GM06990 (cell line): ENCODE measurements at regions not wholly inside any gene's neighbourhood (a gene's known extent, or its start where the extent isn't known, plus 50 kb on each side); places are given as distances from the start of the nearest gene placed in this dataset.
"Not testable (repeated sequence)": the region's sequence is repeated elsewhere in the genome, so short reads cannot be mapped to it uniquely, and the experiment has no call there.

Experiments used
- DNase-seq: peaks from one replicate; pipeline ENCODE4 v3.0.0-alpha.2; 2011; ENCODE audit not compliant: insufficient read length; ENCODE audit errors: extremely low read depth
- H3K27me3 ChIP-seq: replicated peaks from 2 replicates; pipeline ENCODE4 v1.6.0; 2011; ENCODE audit warnings: low read length; ENCODE audit not compliant: control insufficient read depth, insufficient read depth
- H3K36me3 ChIP-seq: 2 replicates; pipeline ENCODE4 v1.5.1; 2011; ENCODE audit warnings: low read length; ENCODE audit not compliant: control insufficient read depth, insufficient read depth
- H3K4me3 ChIP-seq: replicated peaks from 2 replicates; pipeline ENCODE4 v1.5.1; 2011; ENCODE audit warnings: low read depth, mild to moderate bottlenecking, control low read depth, low read length
- CTCF ChIP-seq: IDR thresholded peaks from 2 replicates; pipeline ENCODE4 v1.5.1; 2011; ENCODE audit warnings: low read length, control low read depth, mild to moderate bottlenecking, inconsistent platforms; ENCODE audit not compliant: insufficient read depth, poor library complexity, severe bottlenecking

GRCh38 chr12:131432532-131433260, 278.2 kb upstream of the SFSWAP start:
- TF ChIP-seq CTCF, result no peak
- Histone ChIP-seq H3K36me3 (no peaks in the 10 kb centered on the region), H3K4me3 (peak overlapping the region; percentile 11), H3K27me3 (no peaks in the 10 kb centered on the region)
- DNase-seq, result peak; percentile 66

GRCh38 chr12:131434208-131435125, 276.4 kb upstream of the SFSWAP start:
- Histone ChIP-seq H3K4me3 (no peak overlapping the region), H3K36me3 (no peaks in the 10 kb centered on the region), H3K27me3 (no peaks in the 10 kb centered on the region)
- no peak for DNase-seq
- no peak for TF ChIP-seq CTCF

- Histone ChIP-seq H3K4me3 (no peak overlapping the region), H3K36me3 (no peaks in the 10 kb centered on the region), H3K27me3 (no peaks in the 10 kb centered on the region)
- no peak for TF ChIP-seq CTCF
- DNase-seq, result no peak
These were observed 273.8 kb upstream of the SFSWAP start for GRCh38 chr12:131436922-131437705.

GRCh38 chr12:131437706-131438492, 273.0 kb upstream of the SFSWAP start:
- H3K4me3 ChIP-seq, result no peak overlapping the region
- no peaks in the 10 kb centered on the region for H3K27me3 ChIP-seq
- DNase-seq, result no peak
- no peak for TF ChIP-seq CTCF
- H3K36me3 ChIP-seq, result no peaks in the 10 kb centered on the region

- not testable (repeated sequence) for H3K27me3 ChIP-seq, H3K4me3 ChIP-seq, DNase-seq, H3K36me3 ChIP-seq
These were observed 272.4 kb upstream of the SFSWAP start for GRCh38 chr12:131438493-131438835.
